Panc1 (cell line): ENCODE measurements at regions not wholly inside any gene's neighbourhood (a gene's known extent, or its start where the extent isn't known, plus 50 kb on each side); places are given as distances from the start of the nearest gene placed in this dataset.

ENCODE experiments used
- POLR2AphosphoS5 ChIP-seq: IDR thresholded peaks from 2 replicates; pipeline ENCODE4 v1.6.1; 2012; ENCODE audit warnings: mild to moderate bottlenecking, low read depth, low read length, moderate library complexity
- SIN3A ChIP-seq: IDR thresholded peaks from 2 replicates; pipeline ENCODE4 v1.6.1; 2012; ENCODE audit warnings: low read depth, mild to moderate bottlenecking, low read length, moderate library complexity, borderline replicate concordance; ENCODE audit not compliant: insufficient read depth
- TCF7L2 ChIP-seq: IDR thresholded peaks from 2 replicates; pipeline ENCODE4 v1.6.1; 2011; ENCODE audit warnings: mild to moderate bottlenecking, low read depth, low read length, inconsistent platforms
- TF ChIP-seq, protein P1 (sequence below): fragments of 450-650 bp; IDR thresholded peaks from 2 replicates; pipeline ENCODE4 v1.5.1; 2017; ENCODE audit warnings: mild to moderate bottlenecking
- TF ChIP-seq, protein P2 (sequence below), 2 experiments: IDR thresholded peaks; 2 replicates each; pipeline ENCODE4 v1.6.1; 2011 to 2012; ENCODE audit warnings: low read depth in 2 of 2, control low read depth in 1 of 2, low read length in 1 of 2, mild to moderate bottlenecking in 1 of 2, moderate library complexity in 1 of 2; ENCODE audit not compliant: insufficient read depth in 1 of 2

DNA sequence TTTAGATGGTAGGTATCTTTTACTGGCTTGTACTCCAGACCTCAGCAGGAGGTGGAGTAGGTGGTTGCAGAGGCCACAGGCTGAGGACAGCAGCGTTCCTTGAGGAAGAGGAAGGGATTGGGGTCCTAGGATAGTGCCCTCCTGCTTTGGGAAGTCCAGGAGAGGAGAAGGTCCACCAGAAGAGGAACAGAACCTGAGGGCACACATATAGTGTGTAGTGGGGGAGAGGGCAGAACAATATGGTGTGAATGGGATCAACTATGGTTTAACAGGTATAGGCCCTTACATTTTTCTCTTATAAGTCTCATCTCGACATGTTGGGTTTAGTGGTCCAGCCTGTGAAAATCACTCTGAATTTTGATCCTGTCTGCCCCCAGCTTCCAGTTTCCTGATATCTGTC, 229.1 kb upstream of the ZBED5 start:
- TF ChIP-seq, protein P1, sequence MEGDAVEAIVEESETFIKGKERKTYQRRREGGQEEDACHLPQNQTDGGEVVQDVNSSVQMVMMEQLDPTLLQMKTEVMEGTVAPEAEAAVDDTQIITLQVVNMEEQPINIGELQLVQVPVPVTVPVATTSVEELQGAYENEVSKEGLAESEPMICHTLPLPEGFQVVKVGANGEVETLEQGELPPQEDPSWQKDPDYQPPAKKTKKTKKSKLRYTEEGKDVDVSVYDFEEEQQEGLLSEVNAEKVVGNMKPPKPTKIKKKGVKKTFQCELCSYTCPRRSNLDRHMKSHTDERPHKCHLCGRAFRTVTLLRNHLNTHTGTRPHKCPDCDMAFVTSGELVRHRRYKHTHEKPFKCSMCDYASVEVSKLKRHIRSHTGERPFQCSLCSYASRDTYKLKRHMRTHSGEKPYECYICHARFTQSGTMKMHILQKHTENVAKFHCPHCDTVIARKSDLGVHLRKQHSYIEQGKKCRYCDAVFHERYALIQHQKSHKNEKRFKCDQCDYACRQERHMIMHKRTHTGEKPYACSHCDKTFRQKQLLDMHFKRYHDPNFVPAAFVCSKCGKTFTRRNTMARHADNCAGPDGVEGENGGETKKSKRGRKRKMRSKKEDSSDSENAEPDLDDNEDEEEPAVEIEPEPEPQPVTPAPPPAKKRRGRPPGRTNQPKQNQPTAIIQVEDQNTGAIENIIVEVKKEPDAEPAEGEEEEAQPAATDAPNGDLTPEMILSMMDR, result no peak
- TF ChIP-seq POLR2AphosphoS5 (no peak), TCF7L2 (no peak), SIN3A (no peak)
- TF ChIP-seq, protein P2, sequence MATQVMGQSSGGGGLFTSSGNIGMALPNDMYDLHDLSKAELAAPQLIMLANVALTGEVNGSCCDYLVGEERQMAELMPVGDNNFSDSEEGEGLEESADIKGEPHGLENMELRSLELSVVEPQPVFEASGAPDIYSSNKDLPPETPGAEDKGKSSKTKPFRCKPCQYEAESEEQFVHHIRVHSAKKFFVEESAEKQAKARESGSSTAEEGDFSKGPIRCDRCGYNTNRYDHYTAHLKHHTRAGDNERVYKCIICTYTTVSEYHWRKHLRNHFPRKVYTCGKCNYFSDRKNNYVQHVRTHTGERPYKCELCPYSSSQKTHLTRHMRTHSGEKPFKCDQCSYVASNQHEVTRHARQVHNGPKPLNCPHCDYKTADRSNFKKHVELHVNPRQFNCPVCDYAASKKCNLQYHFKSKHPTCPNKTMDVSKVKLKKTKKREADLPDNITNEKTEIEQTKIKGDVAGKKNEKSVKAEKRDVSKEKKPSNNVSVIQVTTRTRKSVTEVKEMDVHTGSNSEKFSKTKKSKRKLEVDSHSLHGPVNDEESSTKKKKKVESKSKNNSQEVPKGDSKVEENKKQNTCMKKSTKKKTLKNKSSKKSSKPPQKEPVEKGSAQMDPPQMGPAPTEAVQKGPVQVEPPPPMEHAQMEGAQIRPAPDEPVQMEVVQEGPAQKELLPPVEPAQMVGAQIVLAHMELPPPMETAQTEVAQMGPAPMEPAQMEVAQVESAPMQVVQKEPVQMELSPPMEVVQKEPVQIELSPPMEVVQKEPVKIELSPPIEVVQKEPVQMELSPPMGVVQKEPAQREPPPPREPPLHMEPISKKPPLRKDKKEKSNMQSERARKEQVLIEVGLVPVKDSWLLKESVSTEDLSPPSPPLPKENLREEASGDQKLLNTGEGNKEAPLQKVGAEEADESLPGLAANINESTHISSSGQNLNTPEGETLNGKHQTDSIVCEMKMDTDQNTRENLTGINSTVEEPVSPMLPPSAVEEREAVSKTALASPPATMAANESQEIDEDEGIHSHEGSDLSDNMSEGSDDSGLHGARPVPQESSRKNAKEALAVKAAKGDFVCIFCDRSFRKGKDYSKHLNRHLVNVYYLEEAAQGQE (IDR thresholded peaks at IDR 0.05; ENCODE audit: insufficient read depth in 1 of 2, low read depth in 2 of 2, low read length in 1 of 2), result no peak
